ENCODE measurements at regions not wholly inside any gene's neighbourhood (a gene's known extent, or its start where the extent isn't known, plus 50 kb on each side); places are given as distances from the start of the nearest gene placed in this dataset.

GRCh38 chr1:172973424-172973823 is 77.3 kb downstream of the TNFSF18 start (continued):
- no peak for TF ChIP-seq YY1 (IDR thresholded peaks at IDR 0.05; ENCODE audit: low read depth)
- TF ChIP-seq RCOR1 (IDR thresholded peaks at IDR 0.05; ENCODE audit: low read length): no peak
- no peak for TF ChIP-seq TCF12 (IDR thresholded peaks at IDR 0.05)
- TF ChIP-seq USF2 (IDR thresholded peaks at IDR 0.05; ENCODE audit: borderline replicate concordance, low read depth, low read length): no peak

GRCh38 chr1:172976222-172977041 is 74.3 kb downstream of the TNFSF18 start:
- no peaks in the 10 kb centered on the region for H3K27me3 ChIP-seq (ENCODE audit: insufficient read depth)
- WGBS (ENCODE audit: low lambda C conversion rate): 28% methylated on average over 2 of the region's 2 CpGs
- H3K79me2 ChIP-seq (ENCODE audit: insufficient read depth): no peaks in the 10 kb centered on the region
- H3K9me2 ChIP-seq: no peaks in the 10 kb centered on the region
- POLR2A ChIA-PET: no interaction called here
- no peak for DNase-seq
- CTCF ChIA-PET: no interaction called here
- H3K9ac ChIP-seq: 0 out of 2 replicates have a peak overlapping the region, but pooled peaks have one; percentile 15
- H3K36me3 ChIP-seq (replicated peaks in 1 of 2; ENCODE audit: control insufficient read depth in 1 of 2, insufficient read depth in 2 of 2, low read length in 1 of 2): no peaks in the 10 kb centered on the region
- H3F3A ChIP-seq (replicated peaks; ENCODE audit: insufficient read depth): peaks cover 6% of the 10 kb centered on the region
- peak overlapping the region; percentile 13; the same call in 1 of the 2 replicates for H2AFZ ChIP-seq (ENCODE audit: low read depth)
- no peaks in the 10 kb centered on the region for H3K9me3 ChIP-seq
- H3K4me1 ChIP-seq (ENCODE audit: control insufficient read depth in 1 of 2, insufficient read depth in 2 of 2, low read depth in 1 of 2, low read length in 1 of 2): peaks cover 0 to 10% of the 10 kb centered on the region in 2 experiments; a peak in 3 of 4 replicates
- H3K4me2 ChIP-seq: no peak overlapping the region
- H3K27ac ChIP-seq (ENCODE audit: low read depth in 2 of 2, low read length in 1 of 2): peak overlapping the region; percentile 34 to 42; a peak in 3 of 4 replicates
- no peaks in the 10 kb centered on the region for H4K20me1 ChIP-seq (ENCODE audit: insufficient read depth)
- H3K4me3 ChIP-seq (ENCODE audit: low read depth in 2 of 2, low read length in 1 of 2): no peak overlapping the region
- TF ChIP-seq CTCF (IDR thresholded peaks at IDR 0.05): no peak
- TF ChIP-seq NFIC (IDR thresholded peaks at IDR 0.05; ENCODE audit: borderline replicate concordance): peak; percentile 55
- TF ChIP-seq SIN3A (IDR thresholded peaks at IDR 0.05; ENCODE audit: borderline replicate concordance, low read depth, low read length): no peak
- no peak for TF ChIP-seq REST (IDR thresholded peaks at IDR 0.05; ENCODE audit: low read depth, low read length)
- peak; percentile 33 for TF ChIP-seq TCF12 (IDR thresholded peaks at IDR 0.05)
- no peak for TF ChIP-seq MAX (IDR thresholded peaks at IDR 0.05; ENCODE audit: low read depth)
- TF ChIP-seq ZBTB33 (IDR thresholded peaks at IDR 0.05; ENCODE audit: borderline replicate concordance, low read depth): no peak
- no peak for TF ChIP-seq RAD21 (IDR thresholded peaks at IDR 0.05; ENCODE audit: low read length)
- TF ChIP-seq FOSL2 (IDR thresholded peaks at IDR 0.05; ENCODE audit: borderline replicate concordance, low read depth): no peak
- no peak for TF ChIP-seq NRF1 (IDR thresholded peaks at IDR 0.05; ENCODE audit: low read depth, low read length)
- no peak for TF ChIP-seq RCOR1 (IDR thresholded peaks at IDR 0.05; ENCODE audit: low read length)
- no peak for TF ChIP-seq FOXM1 (IDR thresholded peaks at IDR 0.05; ENCODE audit: low read depth)
- no peak for TF ChIP-seq CHD2 (IDR thresholded peaks at IDR 0.05; ENCODE audit: low read length, partially characterized antibody)
- no peak for TF ChIP-seq RFX5 (IDR thresholded peaks at IDR 0.05; ENCODE audit: low read length)
- no peak for TF ChIP-seq MEF2A (IDR thresholded peaks at IDR 0.05; ENCODE audit: borderline replicate concordance, low read depth)

All from SK-N-SH (cell line).